Mesendoderm (in vitro differentiated cells): ENCODE measurements at regions not wholly inside any gene's neighbourhood (a gene's known extent, or its start where the extent isn't known, plus 50 kb on each side); places are given as distances from the start of the nearest gene placed in this dataset.

Experiments
- DNase-seq: peaks from one replicate; pipeline ENCODE4 v3.0.0; 2013
- H2AK5ac ChIP-seq: 2 replicates; pipeline ENCODE4 v1.6.1; 2013; ENCODE audit warnings: low read length, inconsistent platforms
- H2BK120ac ChIP-seq: 2 replicates; pipeline ENCODE4 v1.6.1; 2013; ENCODE audit warnings: low read depth, mild to moderate bottlenecking, low read length, moderate library complexity, mixed read lengths
- H2BK15ac ChIP-seq: replicated peaks from 2 replicates; pipeline ENCODE4 v1.6.1; 2013; ENCODE audit warnings: low read depth, mild to moderate bottlenecking, moderate library complexity
- H2BK5ac ChIP-seq: 2 replicates; pipeline ENCODE4 v1.6.1; 2013; ENCODE audit warnings: low read length, inconsistent platforms
- H3K18ac ChIP-seq: 2 replicates; pipeline ENCODE4 v1.6.1; 2013; ENCODE audit warnings: mild to moderate bottlenecking, low read length, mixed read lengths
- H3K23ac ChIP-seq: one replicate; pipeline ENCODE4 v1.6.1; 2013; ENCODE audit warnings: low read length
- H3K27ac ChIP-seq: 2 replicates; pipeline ENCODE4 v1.5.1; 2013; ENCODE audit warnings: low read depth, mild to moderate bottlenecking, inconsistent platforms, low read length, moderate library complexity
- H3K27me3 ChIP-seq: 2 replicates; pipeline ENCODE4 v1.6.1; 2013; ENCODE audit warnings: low read length, control low read depth, mild to moderate bottlenecking, inconsistent platforms; ENCODE audit not compliant: insufficient read depth, poor library complexity
- H3K36me3 ChIP-seq: 2 replicates; pipeline ENCODE4 v1.6.1; 2013; ENCODE audit warnings: low read length, inconsistent platforms; ENCODE audit not compliant: control insufficient read depth, insufficient read depth
- H3K4ac ChIP-seq: one replicate; pipeline ENCODE4 v1.6.1; 2013; ENCODE audit warnings: low read depth, mild to moderate bottlenecking, low read length, moderate library complexity
- H3K4me1 ChIP-seq: 2 replicates; pipeline ENCODE4 v1.6.1; 2013; ENCODE audit warnings: low read depth, low read length, inconsistent platforms; ENCODE audit not compliant: control insufficient read depth
- H3K4me2 ChIP-seq: 2 replicates; pipeline ENCODE4 v1.6.1; 2013; ENCODE audit warnings: low read length
- H3K4me3 ChIP-seq: 2 replicates; pipeline ENCODE4 v1.5.1; 2013; ENCODE audit warnings: mild to moderate bottlenecking, low read length
- H3K56ac ChIP-seq: one replicate; pipeline ENCODE4 v1.6.1; 2013; ENCODE audit warnings: low read length
- H3K79me1 ChIP-seq: 2 replicates; pipeline ENCODE4 v1.6.1; 2013; ENCODE audit warnings: low read length, inconsistent platforms
- H3K79me2 ChIP-seq: 2 replicates; pipeline ENCODE4 v1.6.1; 2013; ENCODE audit warnings: mild to moderate bottlenecking, low read length; ENCODE audit not compliant: control insufficient read depth, insufficient read depth
- H3K9ac ChIP-seq: 2 replicates; pipeline ENCODE4 v1.6.1; 2013; ENCODE audit warnings: low read length, inconsistent platforms
- H4K5ac ChIP-seq: one replicate; pipeline ENCODE4 v1.6.1; 2013; ENCODE audit warnings: low read length
- H4K8ac ChIP-seq: one replicate; pipeline ENCODE4 v1.6.1; 2013; ENCODE audit warnings: low read depth, mild to moderate bottlenecking, control low read depth, low read length, moderate library complexity
- WGBS: extraction: QIAGEN DNeasy Blood & Tissue Kit; methylation state at CpG from one replicate; pipeline ENCODE4 v1.1.7; 2013; ENCODE audit warnings: low lambda C conversion rate, missing lambda C conversion rate; ENCODE audit not compliant: insufficient coverage; ENCODE audit errors: extremely low coverage; 5-methylcytosine and 5-hydroxymethylcytosine counted together

DNA sequence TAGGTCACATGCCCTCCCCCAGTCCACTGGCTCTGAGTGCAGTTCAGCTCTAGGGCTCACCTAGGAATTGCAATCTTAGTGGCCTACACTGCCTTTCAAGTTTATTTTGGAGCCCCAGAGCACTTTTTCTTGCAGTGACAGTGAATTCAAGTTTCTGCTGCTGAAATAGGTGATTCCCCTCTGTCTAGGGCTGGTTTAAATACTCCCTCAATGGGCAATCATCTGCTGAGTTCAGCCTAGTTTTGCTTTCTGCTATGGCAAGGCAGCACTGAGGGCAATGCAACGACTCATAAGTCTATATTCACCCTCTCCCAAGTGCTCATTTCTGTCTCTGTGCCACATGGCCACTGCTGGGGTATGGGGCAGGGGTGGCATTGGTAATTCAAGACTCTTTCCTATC, 472.6 kb upstream of the RGS18 start:
- no CpG with 5 or more reads among the region's 1 CpG for WGBS
- peak overlapping the region; percentile 25 for H3K18ac ChIP-seq
- H3K36me3 ChIP-seq: no peaks in the 10 kb centered on the region

DNA sequence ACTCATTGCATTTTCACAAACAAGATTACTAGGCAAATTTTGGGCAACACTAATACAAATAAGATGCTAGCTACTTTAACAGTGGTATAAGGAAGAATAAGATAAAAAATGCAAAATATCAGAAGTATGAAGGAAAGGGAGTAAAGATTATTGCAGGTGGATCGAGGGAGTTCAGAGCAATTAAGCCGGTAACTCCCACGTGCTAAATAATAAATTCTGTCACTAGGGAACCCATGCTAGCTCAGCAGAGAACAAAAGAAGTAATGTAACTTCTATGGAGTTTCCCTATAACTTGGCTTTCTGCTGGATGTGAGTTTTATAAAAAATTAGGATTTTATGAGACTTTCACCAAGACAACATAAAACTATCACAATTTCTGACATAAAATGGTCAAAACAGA, 470.5 kb upstream of the RGS18 start:
- no CpG with 5 or more reads among the region's 3 CpGs for WGBS
- Histone ChIP-seq H3K18ac (no peak overlapping the region), H4K8ac (no peak overlapping the region), H3K27me3 (no peaks in the 10 kb centered on the region), H2AK5ac (no peak overlapping the region), H3K23ac (no peak overlapping the region), H3K79me1 (no peaks in the 10 kb centered on the region), H3K79me2 (no peaks in the 10 kb centered on the region), H3K4ac (no peak overlapping the region), H4K5ac (no peak overlapping the region), H2BK120ac (no peak overlapping the region), H3K9ac (no peak overlapping the region), H3K4me2 (no peak overlapping the region), H3K27ac (no peak overlapping the region), H3K36me3 (no peaks in the 10 kb centered on the region), H2BK5ac (no peak overlapping the region), H3K56ac (no peak overlapping the region), H2BK15ac (no peak overlapping the region), H3K4me3 (no peak overlapping the region), H3K4me1 (no peaks in the 10 kb centered on the region)
- DNase-seq: no peak

More for the DNA sequence above, 472.6 kb upstream of the RGS18 start:
- Histone ChIP-seq H3K27me3 (no peaks in the 10 kb centered on the region), H3K56ac (no peak overlapping the region), H3K79me1 (no peaks in the 10 kb centered on the region), H3K4me2 (no peak overlapping the region), H4K5ac (no peak overlapping the region), H4K8ac (no peak overlapping the region), H2BK120ac (no peak overlapping the region), H2AK5ac (no peak overlapping the region), H3K4me3 (no peak overlapping the region), H3K9ac (no peak overlapping the region), H3K79me2 (no peaks in the 10 kb centered on the region), H2BK15ac (no peak overlapping the region), H3K23ac (no peak overlapping the region), H2BK5ac (peak overlapping the region; percentile 36), H3K4ac (peak overlapping the region; percentile 6), H3K27ac (no peak overlapping the region), H3K4me1 (no peaks in the 10 kb centered on the region)
- no peak for DNase-seq

DNA sequence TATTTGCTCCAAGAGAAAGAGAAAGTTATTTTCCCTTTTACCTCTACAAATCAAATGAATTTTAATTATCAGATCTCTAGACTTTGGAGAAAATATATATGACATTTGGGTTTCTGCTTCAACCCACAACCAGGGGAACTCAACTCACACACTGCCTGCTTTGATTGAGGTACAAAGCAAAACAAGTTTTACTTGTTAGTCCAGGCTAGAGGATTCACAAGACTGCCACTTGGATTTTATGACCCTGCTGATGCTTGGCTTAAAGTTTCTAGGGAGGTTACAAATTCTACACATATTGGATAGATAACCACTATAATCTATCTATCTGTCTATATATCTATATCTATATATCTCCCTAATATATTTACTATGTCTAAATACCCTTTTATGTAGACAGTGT, 467.3 kb upstream of the RGS18 start:
- H4K5ac ChIP-seq: no peak overlapping the region
- H3K4me2 ChIP-seq: no peak overlapping the region
- no peak overlapping the region for H3K23ac ChIP-seq
- no peak overlapping the region for H4K8ac ChIP-seq
- no peak overlapping the region for H2AK5ac ChIP-seq
- no peak overlapping the region for H3K9ac ChIP-seq
- no peak overlapping the region for H3K4ac ChIP-seq
- H2BK5ac ChIP-seq: no peak overlapping the region
- no peak overlapping the region for H3K27ac ChIP-seq
- H2BK120ac ChIP-seq: no peak overlapping the region
- H3K4me1 ChIP-seq: no peaks in the 10 kb centered on the region
- DNase-seq: no peak
- no peaks in the 10 kb centered on the region for H3K79me1 ChIP-seq
- no peak overlapping the region for H2BK15ac ChIP-seq
- H3K18ac ChIP-seq: no peak overlapping the region
- H3K36me3 ChIP-seq: no peaks in the 10 kb centered on the region
- H3K79me2 ChIP-seq: no peaks in the 10 kb centered on the region
- no peak overlapping the region for H3K56ac ChIP-seq
- H3K27me3 ChIP-seq: no peaks in the 10 kb centered on the region
- H3K4me3 ChIP-seq: no peak overlapping the region

DNA sequence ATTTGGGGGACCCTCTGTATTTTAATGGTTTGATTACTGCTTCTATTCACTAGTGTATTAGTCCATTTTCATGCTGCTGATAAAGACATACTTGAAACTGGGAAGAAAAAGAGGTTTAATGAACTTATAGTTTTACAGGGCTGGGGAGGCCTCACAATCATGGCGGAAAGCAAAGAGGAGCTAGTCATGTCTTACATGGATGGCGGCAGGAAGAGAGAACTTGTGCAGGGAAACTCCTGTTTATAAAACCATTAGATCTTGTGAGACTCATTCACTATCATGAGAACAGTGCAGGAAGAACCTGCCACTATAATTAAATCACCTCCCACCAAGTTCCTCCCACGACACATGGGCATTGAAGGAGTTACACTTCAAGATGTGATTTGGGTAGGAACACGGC, 464.5 kb upstream of the RGS18 start:
- Histone ChIP-seq H2BK120ac (no peak overlapping the region), H3K27me3 (no peaks in the 10 kb centered on the region), H3K56ac (no peak overlapping the region), H3K23ac (no peak overlapping the region), H4K8ac (no peak overlapping the region), H3K4ac (no peak overlapping the region), H2BK15ac (no peak overlapping the region), H3K27ac (no peak overlapping the region), H3K36me3 (no peaks in the 10 kb centered on the region), H3K4me2 (no peak overlapping the region), H3K9ac (no peak overlapping the region), H3K79me2 (no peaks in the 10 kb centered on the region), H2BK5ac (no peak overlapping the region), H3K79me1 (no peaks in the 10 kb centered on the region), H3K4me1 (no peaks in the 10 kb centered on the region), H4K5ac (no peak overlapping the region), H3K18ac (no peak overlapping the region), H2AK5ac (no peak overlapping the region), H3K4me3 (no peak overlapping the region)
- DNase-seq: no peak
- no CpG with 5 or more reads among the region's 4 CpGs for WGBS

DNA sequence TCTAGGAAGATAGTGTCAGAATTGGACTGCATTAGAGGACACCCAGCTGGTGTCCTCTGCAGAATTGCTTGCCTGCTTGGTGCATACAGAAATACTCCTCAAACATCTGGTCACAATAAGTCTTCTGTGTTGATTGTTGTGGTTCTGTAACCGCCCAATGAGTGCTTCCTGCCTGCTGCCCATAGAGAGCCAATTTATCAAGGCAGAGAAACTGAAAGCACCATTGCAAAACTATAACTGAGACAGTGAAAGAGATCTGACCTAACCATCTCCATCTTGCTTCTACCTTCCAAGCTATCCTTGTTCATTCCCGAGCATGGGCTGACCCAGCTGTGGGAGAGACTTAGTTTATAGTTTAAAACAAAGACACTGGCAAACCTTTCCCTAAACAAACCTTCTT, 462.4 kb upstream of the RGS18 start:
- no peak overlapping the region for H3K9ac ChIP-seq
- no peak overlapping the region for H4K8ac ChIP-seq
- H3K4me2 ChIP-seq: no peak overlapping the region
- H3K4me1 ChIP-seq: peaks cover 2% of the 10 kb centered on the region
- WGBS: no CpG with 5 or more reads among the region's 2 CpGs
- no peaks in the 10 kb centered on the region for H3K79me2 ChIP-seq
- no peak overlapping the region for H2BK120ac ChIP-seq
- H2BK5ac ChIP-seq: no peak overlapping the region
- H3K18ac ChIP-seq: no peak overlapping the region
- H3K79me1 ChIP-seq: no peaks in the 10 kb centered on the region
- no peak overlapping the region for H3K23ac ChIP-seq
- H3K27me3 ChIP-seq: no peaks in the 10 kb centered on the region
- no peak overlapping the region for H2AK5ac ChIP-seq
- no peaks in the 10 kb centered on the region for H3K36me3 ChIP-seq
- no peak overlapping the region for H2BK15ac ChIP-seq
- H3K56ac ChIP-seq: no peak overlapping the region
- no peak overlapping the region for H4K5ac ChIP-seq
- no peak for DNase-seq
- H3K27ac ChIP-seq: no peak overlapping the region
- H3K4me3 ChIP-seq: no peak overlapping the region
- no peak overlapping the region for H3K4ac ChIP-seq

DNA sequence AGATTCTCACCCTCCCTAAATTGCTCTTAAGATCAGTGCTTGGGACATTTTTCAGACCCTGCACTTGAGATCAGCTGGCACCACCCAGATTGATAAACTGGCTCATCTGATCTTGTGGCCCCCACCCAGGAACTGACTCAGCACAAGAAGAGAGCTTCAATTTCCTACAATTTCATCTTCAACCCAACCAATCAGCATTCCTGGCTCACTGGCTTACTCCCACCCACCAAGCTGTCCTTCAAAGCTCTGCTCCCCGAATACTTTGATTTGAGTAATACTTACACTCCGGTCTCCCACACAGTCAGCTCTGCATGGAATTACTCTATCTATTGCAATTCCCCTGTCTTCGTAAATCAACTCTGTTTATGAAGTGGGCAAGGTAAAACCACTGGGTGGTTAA, 461.9 kb upstream of the RGS18 start:
- H2BK15ac ChIP-seq: no peak overlapping the region
- no peak overlapping the region for H3K4me3 ChIP-seq
- no peak overlapping the region for H3K9ac ChIP-seq
- no peak overlapping the region for H3K56ac ChIP-seq
- H3K79me1 ChIP-seq: no peaks in the 10 kb centered on the region
- no peak overlapping the region for H2AK5ac ChIP-seq
- DNase-seq: no peak
- no CpG with 5 or more reads among the region's 3 CpGs for WGBS
- no peak overlapping the region for H3K4ac ChIP-seq
- H3K4me1 ChIP-seq: peaks cover 2% of the 10 kb centered on the region
- H4K5ac ChIP-seq: no peak overlapping the region
- no peaks in the 10 kb centered on the region for H3K36me3 ChIP-seq
- no peak overlapping the region for H4K8ac ChIP-seq
- H3K27me3 ChIP-seq: no peaks in the 10 kb centered on the region
- no peak overlapping the region for H2BK120ac ChIP-seq
- H3K18ac ChIP-seq: no peak overlapping the region
- H3K23ac ChIP-seq: no peak overlapping the region
- no peaks in the 10 kb centered on the region for H3K79me2 ChIP-seq
- no peak overlapping the region for H2BK5ac ChIP-seq
- no peak overlapping the region for H3K27ac ChIP-seq
- no peak overlapping the region for H3K4me2 ChIP-seq
